DND-41 (cell line): ENCODE measurements at regions not wholly inside any gene's neighbourhood (a gene's known extent, or its start where the extent isn't known, plus 50 kb on each side); places are given as distances from the start of the nearest gene placed in this dataset.

Experiments
- CTCF ChIP-seq: IDR thresholded peaks from 2 replicates; pipeline ENCODE4 v1.5.1; 2012; ENCODE audit warnings: borderline replicate concordance, low read length, moderate library complexity, mild to moderate bottlenecking; ENCODE audit not compliant: poor library complexity, severe bottlenecking; ENCODE audit errors: extremely low read depth
- EZH2 ChIP-seq: IDR thresholded peaks from 3 replicates; pipeline ENCODE4 v1.6.1; 2012; ENCODE audit warnings: borderline replicate concordance, low read depth, mild to moderate bottlenecking, moderate library complexity, low read length, inconsistent platforms; ENCODE audit not compliant: severe bottlenecking

- no peak for TF ChIP-seq CTCF
- TF ChIP-seq EZH2 = no peak
Observed at GRCh38 chr11:123253911-123254310, 58.9 kb upstream of the CLMP start.
